ENCODE measurements at regions not wholly inside any gene's neighbourhood (a gene's known extent, or its start where the extent isn't known, plus 50 kb on each side); places are given as distances from the start of the nearest gene placed in this dataset.

- in situ Hi-C loops (cut with HindIII; ENCODE audit: low pct_unique_long_range_greater_than_20kb, low sequenced_read_pairs), result no loop called here
- no peak for TF ChIP-seq JUND (IDR thresholded peaks at IDR 0.05; ENCODE audit: low read depth)
- no peak for DNase-seq (ENCODE audit: low read depth in 1 of 2, low spot score in 1 of 2)
Measured at GRCh38 chr10:31707093-31708039, 221.3 kb downstream of the ARHGAP12 start.

GRCh38 chr10:31706464-31707092 lies 222.1 kb downstream of the ARHGAP12 start:
- DNase-seq (ENCODE audit: low read depth in 1 of 2, low spot score in 1 of 2), result no peak
- TF ChIP-seq JUND (IDR thresholded peaks at IDR 0.05; ENCODE audit: low read depth), result no peak
- in situ Hi-C loops (cut with HindIII; ENCODE audit: low pct_unique_long_range_greater_than_20kb, low sequenced_read_pairs), result no loop called here

GRCh38 chr10:31705136-31705535 lies 223.5 kb downstream of the ARHGAP12 start:
- TF ChIP-seq JUND (IDR thresholded peaks at IDR 0.05; ENCODE audit: low read depth), result no peak

GRCh38 chr10:31704195-31704594 lies 224.4 kb downstream of the ARHGAP12 start:
- in situ Hi-C loops (cut with HindIII; ENCODE audit: low pct_unique_long_range_greater_than_20kb, low sequenced_read_pairs), result no loop called here
- no peak for TF ChIP-seq JUND (IDR thresholded peaks at IDR 0.05; ENCODE audit: low read depth)
- no peak for DNase-seq (ENCODE audit: low read depth in 1 of 2, low spot score in 1 of 2)

More at GRCh38 chr10:31705136-31705535, 223.5 kb downstream of the ARHGAP12 start:
- in situ Hi-C loops (cut with HindIII; ENCODE audit: low pct_unique_long_range_greater_than_20kb, low sequenced_read_pairs), result no loop called here
- DNase-seq (ENCODE audit: low read depth in 1 of 2, low spot score in 1 of 2), result no peak

- TF ChIP-seq JUND (IDR thresholded peaks at IDR 0.05; ENCODE audit: low read depth), result no peak
- DNase-seq (ENCODE audit: low read depth in 1 of 2, low spot score in 1 of 2), result no peak
- in situ Hi-C loops (cut with HindIII; ENCODE audit: low pct_unique_long_range_greater_than_20kb, low sequenced_read_pairs), result no loop called here
Measured at GRCh38 chr10:31702954-31703353, 225.7 kb downstream of the ARHGAP12 start.

GRCh38 chr10:31702005-31702404 lies 226.6 kb downstream of the ARHGAP12 start:
- DNase-seq (ENCODE audit: low read depth in 1 of 2, low spot score in 1 of 2), result no peak
- in situ Hi-C loops (cut with HindIII; ENCODE audit: low pct_unique_long_range_greater_than_20kb, low sequenced_read_pairs), result no loop called here
- TF ChIP-seq JUND (IDR thresholded peaks at IDR 0.05; ENCODE audit: low read depth), result no peak

GRCh38 chr10:31701546-31701945 lies 227.1 kb downstream of the ARHGAP12 start:
- DNase-seq (ENCODE audit: low read depth in 1 of 2, low spot score in 1 of 2), result no peak
- no peak for TF ChIP-seq JUND (IDR thresholded peaks at IDR 0.05; ENCODE audit: low read depth)
- in situ Hi-C loops (cut with HindIII; ENCODE audit: low pct_unique_long_range_greater_than_20kb, low sequenced_read_pairs), result no loop called here

GRCh38 chr10:31700181-31700611 lies 228.4 kb downstream of the ARHGAP12 start:
- DNase-seq (ENCODE audit: low read depth in 1 of 2, low spot score in 1 of 2), result no peak
- TF ChIP-seq JUND (IDR thresholded peaks at IDR 0.05; ENCODE audit: low read depth), result no peak
- in situ Hi-C loops (cut with HindIII; ENCODE audit: low pct_unique_long_range_greater_than_20kb, low sequenced_read_pairs), result no loop called here

- no peak for DNase-seq (ENCODE audit: low read depth in 1 of 2, low spot score in 1 of 2)
- in situ Hi-C loops (cut with HindIII; ENCODE audit: low pct_unique_long_range_greater_than_20kb, low sequenced_read_pairs), result no loop called here
- no peak for TF ChIP-seq JUND (IDR thresholded peaks at IDR 0.05; ENCODE audit: low read depth)
Measured at GRCh38 chr10:31698181-31698830, 230.3 kb downstream of the ARHGAP12 start.

GRCh38 chr10:31697271-31698180 lies 231.1 kb downstream of the ARHGAP12 start:
- DNase-seq (ENCODE audit: low read depth in 1 of 2, low spot score in 1 of 2), result no peak

GRCh38 chr10:31694929-31695837 lies 233.4 kb downstream of the ARHGAP12 start:
- TF ChIP-seq JUND (IDR thresholded peaks at IDR 0.05; ENCODE audit: low read depth), result no peak
- in situ Hi-C loops (cut with HindIII; ENCODE audit: low pct_unique_long_range_greater_than_20kb, low sequenced_read_pairs), result no loop called here
- DNase-seq (ENCODE audit: low read depth in 1 of 2, low spot score in 1 of 2), result no peak

More at GRCh38 chr10:31697271-31698180, 231.1 kb downstream of the ARHGAP12 start:
- no peak for TF ChIP-seq JUND (IDR thresholded peaks at IDR 0.05; ENCODE audit: low read depth)
- in situ Hi-C loops (cut with HindIII; ENCODE audit: low pct_unique_long_range_greater_than_20kb, low sequenced_read_pairs), result no loop called here
